Esophagus muscularis mucosa (tissue), 3 donors: ENCODE measurements at regions not wholly inside any gene's neighbourhood (a gene's known extent, or its start where the extent isn't known, plus 50 kb on each side); places are given as distances from the start of the nearest gene placed in this dataset.

Experiments used
- CTCF ChIP-seq, 3 experiments: fragments of 200-600 bp in 2 of 3; fragments of 450-650 bp in 1 of 3; sonication (generic) in 2 of 3; IDR thresholded peaks; one replicate each; pipeline ENCODE4 v1.5.1; 2017 to 2019; ENCODE audit warnings: antibody characterized with exemption in 3 of 3, mild to moderate bottlenecking in 2 of 3, moderate library complexity in 1 of 3
- POLR2A ChIP-seq: fragments of 450-650 bp; IDR thresholded peaks from one replicate; pipeline ENCODE4 v1.6.1; 2017; ENCODE audit warnings: antibody characterized with exemption, moderate library complexity, mild to moderate bottlenecking, low read depth

- TF ChIP-seq CTCF (IDR thresholded peaks at IDR 0.05) (no peak), POLR2A (no peak)
Measured at GRCh38 chr3:525415-525814, 328.9 kb downstream of the CHL1 start.
